GM21528 (cell line): ENCODE measurements at regions not wholly inside any gene's neighbourhood (a gene's known extent, or its start where the extent isn't known, plus 50 kb on each side); places are given as distances from the start of the nearest gene placed in this dataset.
"Not testable (repeated sequence)": the region's sequence is repeated elsewhere in the genome, so short reads cannot be mapped to it uniquely, and the experiment has no call there.

ENCODE experiments used
- ATAC-seq: cut with Tn5 transposase; IDR thresholded peaks from one replicate; pipeline ENCODE4 v1.9.1; 2021; ENCODE audit warnings: mild to moderate bottlenecking, moderate library complexity; ENCODE audit not compliant: unreplicated experiment, low FRiP score

DNA sequence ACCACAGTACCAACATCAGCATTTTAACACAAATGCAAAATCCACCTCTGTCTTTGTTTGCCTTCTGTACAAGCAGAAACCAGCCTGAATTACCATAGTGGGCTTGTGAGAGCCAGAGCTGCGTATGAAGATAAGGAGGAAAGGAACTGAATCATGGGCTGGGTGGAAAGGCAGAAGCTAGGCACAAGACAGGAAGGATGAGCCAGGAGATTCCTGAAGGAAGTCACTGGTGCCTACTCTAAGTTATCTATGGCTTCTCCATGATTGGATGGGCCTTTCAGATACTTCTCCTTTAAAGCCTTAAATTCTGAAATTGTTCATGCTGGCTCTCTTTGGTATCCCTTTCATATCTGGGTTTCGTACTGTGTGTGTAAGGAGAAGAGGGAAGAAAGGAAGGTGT lies 140.6 kb downstream of the LCA5 start:
- no peak for ATAC-seq

DNA sequence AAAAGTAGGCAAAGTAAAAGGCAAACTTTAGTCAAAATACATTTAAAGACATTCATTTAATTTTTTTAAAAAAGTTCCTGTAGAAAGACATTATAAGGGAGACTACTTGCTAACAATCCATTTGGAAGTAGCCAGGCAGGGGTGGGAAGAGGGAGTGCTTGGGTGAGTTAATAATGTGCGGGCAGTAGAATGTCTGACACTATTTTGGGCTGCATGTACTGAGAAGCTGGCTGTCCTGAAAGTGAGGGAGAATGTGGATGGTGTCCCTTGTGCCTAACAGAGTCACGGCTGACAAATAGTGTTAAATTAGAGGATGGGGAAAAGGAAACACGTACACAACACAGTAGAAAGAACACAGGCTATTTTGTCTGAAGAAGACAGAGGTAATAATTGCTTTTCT lies 142.5 kb downstream of the LCA5 start:
- no peak for ATAC-seq

DNA sequence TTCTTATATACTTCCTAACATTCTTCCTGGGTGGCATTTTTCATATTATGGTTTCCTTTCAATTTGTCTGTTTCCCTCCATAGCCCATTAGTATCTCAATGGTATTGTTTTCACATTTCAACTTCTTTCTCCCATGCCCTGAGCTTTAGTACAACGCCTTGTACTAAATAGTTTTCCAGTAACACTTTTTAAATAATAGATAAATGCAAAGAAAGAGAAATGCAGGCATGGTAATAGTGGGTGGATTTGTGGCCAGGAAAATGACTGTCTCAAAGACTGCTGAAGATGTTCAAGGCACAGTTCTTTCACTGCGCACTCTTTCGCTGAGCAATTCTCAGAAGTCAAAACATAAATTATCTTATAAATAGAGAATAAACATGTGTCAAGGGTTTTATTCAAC lies 145.1 kb downstream of the LCA5 start:
- ATAC-seq = no peak

DNA sequence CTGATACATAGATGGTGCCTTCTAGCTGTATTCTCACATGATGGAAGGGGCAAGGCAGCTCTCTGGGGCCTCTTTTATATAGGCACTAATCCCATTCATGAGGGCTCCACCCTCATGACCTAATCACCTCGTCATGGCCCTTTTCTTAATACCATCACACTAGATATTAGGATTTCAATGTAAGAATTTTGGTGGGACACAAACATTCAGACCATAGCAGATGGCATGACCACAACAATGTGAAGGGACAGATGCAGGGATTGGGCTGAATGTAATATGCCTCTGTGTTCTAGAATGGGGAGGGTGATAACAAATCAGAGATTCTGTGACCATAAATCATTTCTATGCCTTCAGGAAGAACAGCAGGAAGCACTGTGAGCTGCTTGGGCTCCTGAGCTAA lies 145.8 kb downstream of the LCA5 start:
- ATAC-seq = no peak

DNA sequence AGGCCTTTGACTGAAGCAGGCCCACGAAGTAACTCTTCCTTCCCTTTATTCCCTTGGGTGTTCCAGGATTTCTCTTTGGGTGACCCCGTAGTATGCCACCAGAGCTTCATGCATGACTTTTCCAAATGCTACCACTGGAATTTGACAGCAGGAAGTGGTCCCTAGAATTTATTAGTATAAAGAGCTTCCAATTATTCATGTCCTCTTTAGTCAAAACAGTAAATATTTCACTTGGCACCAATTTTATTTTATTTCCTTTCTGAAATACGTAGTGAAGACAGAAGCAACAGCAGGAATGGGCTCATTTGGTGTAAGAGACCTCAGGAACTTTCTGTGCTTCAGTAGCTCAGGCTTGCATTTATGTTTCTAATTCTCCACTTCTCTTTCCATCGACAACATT lies 151.3 kb downstream of the LCA5 start:
- no peak for ATAC-seq

DNA sequence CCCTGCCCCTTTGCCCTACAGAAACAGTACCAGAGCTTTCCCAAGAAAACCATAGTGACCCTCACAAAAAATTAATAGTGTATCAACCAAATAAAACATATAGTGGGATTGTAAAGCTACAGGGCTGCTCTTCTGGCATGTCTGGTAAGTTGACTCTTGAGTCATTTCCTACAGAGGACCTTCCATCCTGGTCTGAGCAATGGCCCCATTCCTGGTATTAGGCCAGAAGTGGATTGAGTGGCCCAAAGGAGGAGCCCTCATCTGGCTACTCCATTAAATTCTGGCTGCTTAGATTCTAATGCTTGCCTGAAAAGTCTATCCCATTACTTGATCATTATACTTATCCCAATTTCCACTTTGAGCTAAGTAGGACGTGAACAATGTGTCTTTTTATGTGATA lies 150.9 kb upstream of the HMGN3 start:
- no peak for ATAC-seq

DNA sequence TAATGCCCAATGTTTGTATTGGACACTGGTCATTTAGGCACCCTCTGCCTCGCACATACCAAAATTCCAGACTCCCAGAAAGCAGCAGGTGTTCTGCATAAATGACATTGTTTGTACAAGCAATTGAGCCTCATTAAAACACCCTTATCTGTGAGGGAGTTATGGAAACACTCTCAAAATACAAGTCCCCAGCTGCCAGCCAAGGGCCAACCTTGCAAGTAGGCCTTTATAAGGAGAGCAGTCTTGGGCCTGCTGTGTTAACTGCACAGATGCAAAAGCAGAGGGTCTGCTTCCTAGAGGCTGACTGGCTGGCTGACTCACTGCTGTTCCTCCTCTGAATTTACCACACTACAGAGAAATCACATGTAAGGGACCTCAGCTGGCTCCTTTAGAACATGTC lies 150.4 kb upstream of the HMGN3 start:
- ATAC-seq = no peak

DNA sequence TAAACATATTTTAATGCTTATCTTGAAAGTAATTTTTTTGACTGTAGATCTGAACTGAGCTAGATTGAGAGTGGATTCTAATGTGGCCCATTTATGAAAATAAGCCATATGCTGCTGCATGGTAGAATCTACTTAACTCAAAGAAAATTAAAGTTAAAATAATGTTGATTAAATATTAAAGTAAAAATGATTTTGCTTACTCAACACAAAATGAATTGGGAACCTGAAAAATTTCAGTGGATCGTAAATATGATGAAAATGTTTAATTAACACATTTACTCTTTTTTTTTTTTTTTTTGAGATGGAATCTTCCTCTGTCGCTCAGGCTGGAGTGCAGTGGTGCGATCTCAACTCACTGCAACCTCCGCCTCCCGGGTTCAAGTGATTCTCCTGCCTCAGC lies 144.5 kb upstream of the HMGN3 start:
- ATAC-seq = no peak

DNA sequence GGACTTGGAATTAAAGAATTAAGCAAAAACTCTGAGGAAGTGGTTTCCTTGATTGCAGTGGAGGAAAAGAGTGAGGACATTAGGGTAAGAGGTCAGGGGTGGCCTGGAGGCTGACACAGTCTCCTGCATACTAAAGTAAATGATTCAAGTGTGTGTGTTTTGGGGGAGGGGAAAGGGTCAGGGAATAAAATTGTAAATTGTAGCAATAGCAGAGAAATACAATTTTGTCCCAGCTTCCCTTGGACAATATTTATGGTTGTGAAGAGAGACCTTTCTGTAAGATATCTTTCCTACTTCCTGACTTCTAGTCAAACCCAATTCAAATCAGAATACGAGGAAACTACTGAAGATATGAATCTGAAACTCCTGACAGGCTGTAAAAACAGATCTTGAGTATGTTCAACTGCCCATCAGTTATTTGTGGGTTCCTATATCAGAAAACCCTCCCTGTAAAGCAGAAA lies 143.4 kb upstream of the HMGN3 start:
- no peak for ATAC-seq

DNA sequence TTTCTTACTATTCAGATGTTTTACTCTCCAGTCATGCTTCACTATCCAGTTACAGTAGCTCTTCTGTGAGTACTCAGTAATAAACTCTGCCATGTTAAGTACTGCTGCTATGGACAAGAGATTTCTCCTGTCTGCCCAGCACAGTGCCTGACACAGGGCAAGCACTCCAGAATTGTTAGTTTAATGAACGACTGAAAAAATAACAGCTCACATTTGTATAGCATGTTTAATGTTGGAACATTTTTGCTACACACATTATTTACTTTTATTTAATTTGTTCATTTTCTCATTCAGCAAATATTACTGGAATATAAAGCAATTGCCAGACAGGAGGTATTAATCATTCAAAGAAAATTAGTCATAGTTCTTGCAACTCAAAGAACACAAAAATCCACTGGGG lies 142.6 kb upstream of the HMGN3 start:
- ATAC-seq = no peak

DNA sequence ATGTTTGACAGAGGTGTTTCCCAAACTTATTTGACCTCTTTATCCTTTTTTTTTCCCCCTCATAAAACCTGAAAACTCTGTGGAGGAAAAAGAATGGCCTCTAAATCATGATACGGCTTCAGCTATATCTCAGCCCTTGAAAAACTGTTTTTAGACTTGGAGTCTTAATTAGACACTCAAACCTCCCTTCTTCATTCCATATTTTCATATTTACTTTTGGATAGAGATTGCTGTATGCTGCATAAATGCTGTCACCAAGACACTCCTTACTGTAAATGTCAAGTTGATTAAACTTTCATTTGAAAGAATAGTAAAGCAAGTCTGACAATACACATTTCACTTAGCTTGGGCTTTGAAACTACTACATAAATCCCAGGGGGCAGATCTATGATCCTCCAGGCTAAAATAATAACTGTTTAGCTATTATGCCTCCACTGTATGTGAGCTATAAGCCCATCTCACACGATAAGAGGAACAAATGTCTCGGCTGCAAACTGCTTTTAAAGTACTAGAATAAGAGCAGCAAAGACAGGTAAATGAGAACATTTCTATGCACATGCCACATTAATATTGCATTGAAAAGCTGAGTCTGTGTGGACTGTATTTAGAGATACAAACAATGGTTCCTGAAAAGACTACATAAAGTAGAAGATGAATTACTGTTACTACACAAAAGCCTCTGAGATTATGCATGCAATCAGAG lies 141.3 kb upstream of the HMGN3 start:
- no peak for ATAC-seq

DNA sequence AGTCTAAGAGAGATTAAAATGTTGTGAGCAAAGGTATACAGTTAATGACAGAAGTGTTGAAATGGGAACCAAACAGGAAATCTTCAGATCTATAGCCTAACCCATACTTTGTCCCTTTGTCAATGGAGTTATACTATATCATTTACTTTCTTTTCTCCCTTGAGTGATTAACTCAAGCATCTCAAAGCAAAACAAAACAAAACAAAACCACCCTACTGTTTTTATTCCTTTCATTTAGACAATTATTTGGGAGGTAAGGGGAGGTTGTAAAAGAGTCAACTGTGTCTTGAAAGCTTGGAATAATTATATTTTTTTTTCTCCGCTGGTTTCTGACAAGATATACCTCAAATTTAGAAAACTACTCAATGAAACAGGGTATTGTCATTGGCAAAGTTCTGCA lies 139.8 kb upstream of the HMGN3 start:
- ATAC-seq = no peak

DNA sequence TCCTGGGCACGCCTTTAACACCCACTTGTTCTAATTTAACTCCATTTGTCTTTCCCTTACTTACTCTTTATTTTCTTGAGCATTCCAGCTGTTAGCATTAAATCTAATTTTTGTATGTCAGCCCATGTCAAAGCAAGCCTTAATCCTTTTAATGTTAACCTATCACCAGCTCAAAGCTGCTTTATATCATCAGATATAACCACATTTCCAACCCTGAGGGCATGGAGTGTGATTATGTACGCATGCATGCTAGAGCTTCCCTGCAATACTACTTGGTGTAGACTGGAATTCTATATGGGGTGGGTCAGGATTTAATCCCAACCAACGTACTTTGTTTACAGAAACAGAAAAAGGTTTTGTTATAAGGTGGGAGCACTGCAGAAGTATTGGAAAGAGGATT lies 139.4 kb upstream of the HMGN3 start:
- no peak for ATAC-seq

DNA sequence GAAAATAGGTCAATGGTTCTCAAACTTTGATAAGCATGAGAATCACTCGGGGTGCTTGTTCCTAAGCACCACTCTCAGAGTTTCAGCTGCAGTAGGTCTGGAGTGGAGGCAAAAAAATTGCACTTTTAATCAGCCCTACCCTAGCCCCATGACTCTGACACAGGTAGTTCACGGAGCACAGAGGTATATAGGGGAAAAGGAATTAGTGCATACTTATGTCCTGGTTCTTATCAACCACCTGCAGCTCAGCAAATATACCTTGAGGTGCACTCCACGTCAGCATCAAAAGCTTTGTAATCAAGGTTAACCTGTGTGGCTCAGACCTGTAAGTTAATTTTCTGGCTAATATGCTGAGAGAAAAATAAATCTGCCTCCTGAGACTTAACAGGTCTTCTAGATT lies 138.8 kb upstream of the HMGN3 start:
- ATAC-seq = no peak

DNA sequence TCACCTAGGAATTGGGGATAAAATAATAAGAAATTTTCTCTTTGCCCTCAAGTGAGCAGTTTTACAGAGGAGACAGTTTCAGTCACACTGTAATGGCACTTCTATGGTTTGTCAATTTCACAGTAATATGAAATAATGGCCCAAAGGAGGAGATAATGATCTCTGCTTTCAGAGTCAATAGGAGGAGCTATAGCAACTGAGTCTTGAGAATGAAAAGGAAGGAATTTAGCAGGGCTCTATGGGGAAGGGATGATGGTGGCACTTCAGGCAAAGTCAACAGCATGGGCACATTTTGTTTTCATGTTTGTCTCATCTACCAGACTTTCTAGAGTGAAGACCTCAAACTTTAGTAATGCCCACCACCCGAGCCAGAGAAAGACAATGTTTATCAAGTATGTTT lies 138.3 kb upstream of the HMGN3 start:
- no peak for ATAC-seq

DNA sequence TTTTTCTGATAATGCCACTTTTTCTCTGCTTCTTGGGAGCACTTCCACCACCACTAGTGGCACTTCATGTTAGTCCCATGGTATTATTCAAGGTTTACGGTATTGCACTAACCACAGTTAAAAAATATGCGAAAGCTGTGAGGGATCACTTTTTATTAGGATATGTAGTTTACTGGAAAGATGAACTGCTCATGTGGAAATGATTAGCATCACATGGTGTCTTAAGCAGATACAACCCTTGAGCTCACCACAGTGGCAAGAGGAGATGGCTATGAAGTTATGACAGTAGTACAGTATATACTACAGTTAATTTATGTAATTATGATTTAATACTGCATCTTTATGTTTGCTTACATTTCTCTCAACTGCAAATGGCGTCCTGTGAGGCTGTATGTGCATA lies 134.5 kb upstream of the HMGN3 start:
- ATAC-seq = no peak

DNA sequence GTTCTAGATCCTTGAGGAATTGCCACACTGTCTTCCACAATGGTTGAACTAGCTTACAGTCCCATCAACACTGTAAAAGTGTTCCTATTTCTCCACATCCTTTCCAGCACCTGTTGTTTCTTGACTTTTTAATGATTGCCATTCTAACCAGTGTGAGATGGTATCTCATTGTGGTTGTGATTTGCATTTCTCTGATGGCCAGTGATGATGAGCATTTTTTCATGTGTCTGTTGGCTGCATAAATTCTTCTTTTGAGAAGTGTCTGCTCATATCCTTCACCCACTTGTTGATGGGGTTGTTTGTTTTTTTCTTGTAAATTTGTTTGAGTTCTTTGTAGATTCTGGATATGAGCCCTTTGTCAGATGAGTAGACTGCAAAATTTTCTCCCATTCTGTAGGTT lies 129.0 kb upstream of the HMGN3 start:
- not testable (repeated sequence) for ATAC-seq

DNA sequence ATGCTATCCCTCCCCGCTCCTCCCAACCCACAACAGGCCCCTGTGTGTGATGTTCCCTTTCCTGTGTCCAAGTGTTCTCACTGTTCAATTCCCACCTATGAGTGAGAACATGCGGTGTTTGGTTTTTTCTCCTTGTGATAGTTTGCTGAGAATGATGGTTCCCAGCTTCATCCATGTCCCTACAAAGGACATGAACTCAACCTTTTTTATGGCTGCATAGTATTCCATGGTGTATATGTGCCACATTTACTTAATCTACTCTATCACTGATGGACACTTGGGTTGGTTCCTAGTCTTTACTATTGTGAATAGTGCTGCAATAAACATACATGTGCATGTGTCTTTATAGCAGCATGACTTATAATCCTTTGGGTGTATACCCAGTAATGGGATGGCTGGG lies 126.6 kb upstream of the HMGN3 start:
- ATAC-seq = not testable (repeated sequence)

DNA sequence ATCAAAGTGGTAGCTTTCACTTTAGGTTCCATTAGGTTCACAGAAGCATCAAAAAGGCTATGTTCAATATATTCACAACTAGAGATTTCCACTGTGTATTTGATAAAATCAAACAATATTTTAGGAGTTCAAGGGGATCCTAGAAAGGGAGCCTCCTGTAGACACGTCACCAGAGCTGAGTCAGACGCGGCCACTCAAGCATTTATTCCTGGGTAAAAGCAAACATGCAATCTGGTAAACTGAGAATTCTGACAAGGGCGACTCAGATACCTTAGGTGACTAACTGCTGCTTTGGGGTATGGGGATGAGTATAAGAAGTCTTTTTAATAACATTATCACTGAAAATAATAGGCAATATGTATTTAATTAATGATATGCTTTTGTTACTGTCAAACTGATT lies 118.7 kb upstream of the HMGN3 start:
- no peak for ATAC-seq

DNA sequence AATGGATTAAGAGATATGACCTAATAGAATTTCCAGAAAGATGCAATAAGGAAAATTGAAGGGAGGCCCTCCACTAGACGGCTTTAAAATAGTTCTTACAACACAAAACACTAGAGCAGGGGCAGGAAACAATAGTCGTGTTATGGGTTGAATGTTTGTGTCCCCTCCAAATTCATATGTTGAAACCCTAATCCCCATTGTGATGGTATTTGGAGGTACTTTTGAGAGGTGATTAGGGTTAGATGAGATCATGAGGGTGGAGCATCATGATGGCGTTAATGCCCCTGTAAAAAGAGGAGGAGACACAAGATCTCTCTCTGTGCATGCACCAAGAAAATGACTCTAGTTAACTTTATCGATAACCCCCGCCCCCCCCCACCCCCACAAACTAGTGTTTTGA lies 104.0 kb upstream of the HMGN3 start:
- no peak for ATAC-seq

DNA sequence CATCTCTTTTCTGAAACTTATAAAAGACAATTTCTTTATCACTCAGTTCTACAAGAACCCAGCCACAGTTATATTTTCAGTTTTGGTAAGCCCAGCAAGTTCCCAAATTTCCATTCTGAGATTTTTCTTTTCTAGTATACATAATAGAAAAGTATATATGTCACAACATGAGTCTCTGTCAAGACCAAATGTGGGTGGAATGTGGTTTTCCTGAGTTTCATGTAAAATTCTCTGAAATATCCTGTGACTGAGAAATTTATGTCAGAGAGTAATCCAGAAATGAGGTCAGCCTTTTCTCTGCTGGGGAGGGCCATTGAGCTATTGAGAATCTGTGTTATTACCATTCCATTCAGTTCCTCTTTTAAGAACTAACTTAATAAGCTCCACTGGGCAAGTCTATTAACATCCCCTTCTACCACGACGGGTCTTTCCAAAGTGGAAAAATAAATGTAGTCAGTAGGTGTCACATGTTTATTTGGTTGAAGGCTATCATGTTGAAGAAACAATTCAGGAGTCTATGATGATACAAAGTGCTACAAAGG lies 100.7 kb upstream of the HMGN3 start:
- peak; percentile 94 for ATAC-seq

DNA sequence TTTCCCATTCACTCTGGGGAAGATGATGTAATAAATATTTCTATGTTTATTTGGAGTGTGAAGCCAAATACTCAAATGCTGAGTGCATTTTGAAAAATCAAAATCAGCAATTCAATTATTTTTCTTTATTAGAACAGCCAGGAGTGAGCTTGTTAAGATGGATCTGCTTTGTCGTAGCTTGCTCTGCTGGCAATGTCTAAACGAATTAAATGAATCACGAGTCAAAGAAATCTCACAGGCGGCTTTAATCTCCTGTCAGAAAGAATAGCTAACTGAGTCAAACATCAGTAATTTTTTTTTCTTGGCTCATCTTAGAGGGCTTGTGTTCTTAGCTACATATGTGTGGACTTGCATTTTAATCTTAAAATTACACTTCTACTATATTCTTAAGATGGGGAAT lies 100.2 kb upstream of the HMGN3 start:
- ATAC-seq = no peak

DNA sequence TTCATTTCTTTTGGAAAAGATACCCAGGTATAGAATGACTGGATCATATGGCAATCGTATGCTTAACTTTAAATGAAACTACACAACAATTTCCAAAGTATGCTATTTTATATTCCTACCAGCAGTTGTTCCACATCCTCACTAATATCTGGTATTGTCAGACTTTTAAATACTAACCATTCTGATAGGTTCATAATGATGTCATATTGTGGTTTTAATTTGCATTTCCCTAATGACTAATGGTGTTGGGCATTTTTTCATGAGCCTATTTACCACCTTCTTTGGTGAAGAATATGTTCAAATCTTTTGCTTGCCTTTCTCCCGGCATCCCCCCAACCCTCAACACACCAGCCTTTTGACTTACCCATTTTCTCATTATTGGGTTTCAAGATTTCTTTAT lies 96.2 kb upstream of the HMGN3 start:
- ATAC-seq = no peak
